A549 (cell line): ENCODE measurements at regions not wholly inside any gene's neighbourhood (a gene's known extent, or its start where the extent isn't known, plus 50 kb on each side); places are given as distances from the start of the nearest gene placed in this dataset.

Source experiments
- CEBPB ChIP-seq, 2 experiments: fragments of >200 bp in 1 of 2; sonication (Bioruptor Twin) in 1 of 2; formaldehyde crosslinking in 1 of 2; IDR thresholded peaks; 2 replicates each; pipeline ENCODE4 v1.6.1; 2012 to 2016
- CHD4 ChIP-seq: fragments of 200-600 bp; sonication (generic); IDR thresholded peaks from 2 replicates; pipeline ENCODE4 v1.6.1; 2016; ENCODE audit warnings: antibody characterized with exemption, mild to moderate bottlenecking, borderline replicate concordance
- E2F6 ChIP-seq: IDR thresholded peaks from 2 replicates; pipeline ENCODE4 v1.6.1; 2012; ENCODE audit warnings: low read depth, borderline replicate concordance
- EP300 ChIP-seq, 2 experiments: fragments of >200 bp; sonication (Bioruptor Twin); formaldehyde crosslinking; IDR thresholded peaks; 2 replicates in 1 of 2; 3 replicates in 1 of 2; pipeline ENCODE4 v1.6.1; 2016 to 2017
- HOXA7 ChIP-seq: fragments of 250-450 bp; sonication (Bioruptor Pico); IDR thresholded peaks from 2 replicates; pipeline ENCODE4 v1.5.0; 2020; ENCODE audit warnings: mild to moderate bottlenecking, moderate library complexity
- MAFK ChIP-seq: fragments of 450-650 bp; IDR thresholded peaks from 2 replicates; pipeline ENCODE4 v1.6.1; 2014; ENCODE audit not compliant: partially characterized antibody
- POLR2A ChIP-seq: IDR thresholded peaks from 2 replicates; pipeline ENCODE4 v1.6.1; 2012; ENCODE audit warnings: mild to moderate bottlenecking, low read length
- POLR2AphosphoS2 ChIP-seq: conservative IDR thresholded peaks from 2 replicates; pipeline ENCODE4 v1.6.1; 2012; ENCODE audit warnings: low read length, improper control_type of control experiment, inconsistent platforms
- RNF2 ChIP-seq: fragments of 200-600 bp; sonication (generic); IDR thresholded peaks from 2 replicates; pipeline ENCODE4 v1.6.1; 2016; ENCODE audit warnings: low read depth, mild to moderate bottlenecking, antibody characterized with exemption, moderate library complexity, borderline replicate concordance
- SMC3 ChIP-seq: fragments of >200 bp; sonication (Bioruptor Twin); formaldehyde crosslinking; IDR thresholded peaks from 3 replicates; pipeline ENCODE4 v1.6.1; 2018; ENCODE audit warnings: inconsistent platforms
- TFCP2L1 ChIP-seq: fragments of 250-450 bp; sonication (Bioruptor Pico); IDR thresholded peaks from 2 replicates; pipeline ENCODE4 v1.5.0; 2021; ENCODE audit warnings: mild to moderate bottlenecking
- TF ChIP-seq, protein P1 (sequence below): fragments of >200 bp; sonication (Bioruptor Twin); formaldehyde crosslinking; IDR thresholded peaks from 3 replicates; pipeline ENCODE4 v1.5.1; 2016
- TF ChIP-seq, protein P2 (sequence below): fragments of 150-350 bp; IDR thresholded peaks from 2 replicates; pipeline ENCODE4 v1.6.1; 2014; ENCODE audit warnings: low read depth, mild to moderate bottlenecking, low read length

- no peak for TF ChIP-seq HOXA7 (CRISPR knock-in tag)
- TF ChIP-seq, protein P1, sequence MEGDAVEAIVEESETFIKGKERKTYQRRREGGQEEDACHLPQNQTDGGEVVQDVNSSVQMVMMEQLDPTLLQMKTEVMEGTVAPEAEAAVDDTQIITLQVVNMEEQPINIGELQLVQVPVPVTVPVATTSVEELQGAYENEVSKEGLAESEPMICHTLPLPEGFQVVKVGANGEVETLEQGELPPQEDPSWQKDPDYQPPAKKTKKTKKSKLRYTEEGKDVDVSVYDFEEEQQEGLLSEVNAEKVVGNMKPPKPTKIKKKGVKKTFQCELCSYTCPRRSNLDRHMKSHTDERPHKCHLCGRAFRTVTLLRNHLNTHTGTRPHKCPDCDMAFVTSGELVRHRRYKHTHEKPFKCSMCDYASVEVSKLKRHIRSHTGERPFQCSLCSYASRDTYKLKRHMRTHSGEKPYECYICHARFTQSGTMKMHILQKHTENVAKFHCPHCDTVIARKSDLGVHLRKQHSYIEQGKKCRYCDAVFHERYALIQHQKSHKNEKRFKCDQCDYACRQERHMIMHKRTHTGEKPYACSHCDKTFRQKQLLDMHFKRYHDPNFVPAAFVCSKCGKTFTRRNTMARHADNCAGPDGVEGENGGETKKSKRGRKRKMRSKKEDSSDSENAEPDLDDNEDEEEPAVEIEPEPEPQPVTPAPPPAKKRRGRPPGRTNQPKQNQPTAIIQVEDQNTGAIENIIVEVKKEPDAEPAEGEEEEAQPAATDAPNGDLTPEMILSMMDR, result no peak
- no peak for TF ChIP-seq E2F6
- TF ChIP-seq CEBPB (IDR thresholded peaks at IDR 0.05), result no peak
- TF ChIP-seq POLR2A, result no peak
- TF ChIP-seq CHD4, result no peak
- no peak for TF ChIP-seq POLR2AphosphoS2
- TF ChIP-seq SMC3, result no peak
- TF ChIP-seq, protein P2, sequence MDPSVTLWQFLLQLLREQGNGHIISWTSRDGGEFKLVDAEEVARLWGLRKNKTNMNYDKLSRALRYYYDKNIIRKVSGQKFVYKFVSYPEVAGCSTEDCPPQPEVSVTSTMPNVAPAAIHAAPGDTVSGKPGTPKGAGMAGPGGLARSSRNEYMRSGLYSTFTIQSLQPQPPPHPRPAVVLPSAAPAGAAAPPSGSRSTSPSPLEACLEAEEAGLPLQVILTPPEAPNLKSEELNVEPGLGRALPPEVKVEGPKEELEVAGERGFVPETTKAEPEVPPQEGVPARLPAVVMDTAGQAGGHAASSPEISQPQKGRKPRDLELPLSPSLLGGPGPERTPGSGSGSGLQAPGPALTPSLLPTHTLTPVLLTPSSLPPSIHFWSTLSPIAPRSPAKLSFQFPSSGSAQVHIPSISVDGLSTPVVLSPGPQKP, result no peak
- TF ChIP-seq TFCP2L1 (CRISPR knock-in tag), result no peak
- no peak for TF ChIP-seq MAFK
- TF ChIP-seq EP300 (IDR thresholded peaks at IDR 0.05), result no peak
- no peak for TF ChIP-seq RNF2
Measured at GRCh38 chr2:209321076-209321475, 102.8 kb upstream of the MAP2 start.
